GM08714 (cell line): ENCODE measurements at regions not wholly inside any gene's neighbourhood (a gene's known extent, or its start where the extent isn't known, plus 50 kb on each side); places are given as distances from the start of the nearest gene placed in this dataset.
"Not testable (repeated sequence)": the region's sequence is repeated elsewhere in the genome, so short reads cannot be mapped to it uniquely, and the experiment has no call there.

Source experiments
- H3K4me3 ChIP-seq: fragments of 200-500 bp; sonication (Bioruptor generic); 2 replicates; pipeline ENCODE4 v1.5.1; 2014; ENCODE audit warnings: mild to moderate bottlenecking, low read length, inconsistent platforms
- ZNF274 ChIP-seq: IDR thresholded peaks from 2 replicates; pipeline ENCODE4 v1.6.1; 2012; ENCODE audit warnings: mild to moderate bottlenecking, low read depth, low read length

GRCh38 chr14:84086714-84087113, 1443.2 kb upstream of the FLRT2 start:
- no peak for TF ChIP-seq ZNF274
- no peak overlapping the region for H3K4me3 ChIP-seq

GRCh38 chr14:84087986-84088531, 1441.9 kb upstream of the FLRT2 start:
- no peak overlapping the region for H3K4me3 ChIP-seq
- no peak for TF ChIP-seq ZNF274

- TF ChIP-seq ZNF274, result no peak
- no peak overlapping the region for H3K4me3 ChIP-seq
These were observed 1439.1 kb upstream of the FLRT2 start for GRCh38 chr14:84090837-84091236.

GRCh38 chr14:84095681-84096080, 1434.3 kb upstream of the FLRT2 start:
- TF ChIP-seq ZNF274, result no peak

GRCh38 chr14:84098261-84098660, 1431.7 kb upstream of the FLRT2 start:
- no peak for TF ChIP-seq ZNF274
- H3K4me3 ChIP-seq, result no peak overlapping the region

More at GRCh38 chr14:84095681-84096080, 1434.3 kb upstream of the FLRT2 start:
- no peak overlapping the region for H3K4me3 ChIP-seq

- not testable (repeated sequence) for H3K4me3 ChIP-seq
These were observed 1430.4 kb upstream of the FLRT2 start for GRCh38 chr14:84099560-84099959.

- no peak for TF ChIP-seq ZNF274
- no peak overlapping the region for H3K4me3 ChIP-seq
These were observed 1422.1 kb upstream of the FLRT2 start for GRCh38 chr14:84107835-84108343.

GRCh38 chr14:84108746-84109457, 1421.0 kb upstream of the FLRT2 start:
- TF ChIP-seq ZNF274, result no peak
- H3K4me3 ChIP-seq, result no peak overlapping the region

- H3K4me3 ChIP-seq, result no peak overlapping the region
These were observed 1417.4 kb upstream of the FLRT2 start for GRCh38 chr14:84112589-84112988.

GRCh38 chr14:84125676-84126075, 1404.3 kb upstream of the FLRT2 start:
- no peak for TF ChIP-seq ZNF274
- H3K4me3 ChIP-seq, result no peak overlapping the region

More at GRCh38 chr14:84112589-84112988, 1417.4 kb upstream of the FLRT2 start:
- no peak for TF ChIP-seq ZNF274

- H3K4me3 ChIP-seq, result no peak overlapping the region
- no peak for TF ChIP-seq ZNF274
These were observed 1402.4 kb upstream of the FLRT2 start for GRCh38 chr14:84127495-84127894.

- TF ChIP-seq ZNF274, result no peak
- H3K4me3 ChIP-seq, result no peak overlapping the region
These were observed 1401.9 kb upstream of the FLRT2 start for GRCh38 chr14:84128050-84128449.

- TF ChIP-seq ZNF274, result no peak
These were observed 1400.9 kb upstream of the FLRT2 start for GRCh38 chr14:84129007-84129406.

GRCh38 chr14:84129941-84130340, 1400.0 kb upstream of the FLRT2 start:
- TF ChIP-seq ZNF274, result no peak
- H3K4me3 ChIP-seq, result no peak overlapping the region

More at GRCh38 chr14:84129007-84129406, 1400.9 kb upstream of the FLRT2 start:
- no peak overlapping the region for H3K4me3 ChIP-seq

GRCh38 chr14:84131924-84132323, 1398.0 kb upstream of the FLRT2 start:
- H3K4me3 ChIP-seq, result no peak overlapping the region
- no peak for TF ChIP-seq ZNF274
